Neural cell (in vitro differentiated cells): ENCODE measurements at regions not wholly inside any gene's neighbourhood (a gene's known extent, or its start where the extent isn't known, plus 50 kb on each side); places are given as distances from the start of the nearest gene placed in this dataset.

Experiments used
- CTCF ChIP-seq: fragments of 450-650 bp; IDR thresholded peaks from 2 replicates; pipeline ENCODE4 v1.5.1; 2014; ENCODE audit warnings: antibody characterized with exemption, mild to moderate bottlenecking, moderate library complexity; ENCODE audit not compliant: poor library complexity, severe bottlenecking
- EP300 ChIP-seq: fragments of 450-650 bp; conservative IDR thresholded peaks from 2 replicates; pipeline ENCODE4 v1.6.1; 2014; ENCODE audit warnings: antibody characterized with exemption, mild to moderate bottlenecking, moderate library complexity; ENCODE audit not compliant: poor library complexity, severe bottlenecking
- EZH2 ChIP-seq: fragments of 200-600, 300-800 bp; shearing (Covaris generic), sonication (generic); IDR thresholded peaks from 2 replicates; pipeline ENCODE4 v1.6.1; 2014; ENCODE audit warnings: antibody characterized with exemption, low read length, borderline replicate concordance, mild to moderate bottlenecking; ENCODE audit not compliant: insufficient read depth, poor library complexity, severe bottlenecking
- POLR2AphosphoS5 ChIP-seq: IDR thresholded peaks from 2 replicates; pipeline ENCODE4 v1.6.1; 2012
- REST ChIP-seq: IDR thresholded peaks from 2 replicates; pipeline ENCODE4 v1.6.1; 2012; ENCODE audit warnings: borderline replicate concordance

- no peak for TF ChIP-seq CTCF
- TF ChIP-seq EP300, result no peak
- no peak for TF ChIP-seq POLR2AphosphoS5
- TF ChIP-seq EZH2, result no peak
- no peak for TF ChIP-seq REST
Measured at GRCh38 chr11:134481135-134481534, 69.1 kb upstream of the B3GAT1 start.
